ENCODE measurements at regions not wholly inside any gene's neighbourhood (a gene's known extent, or its start where the extent isn't known, plus 50 kb on each side); places are given as distances from the start of the nearest gene placed in this dataset.

GRCh38 chr13:59494151-59494550 is 669.6 kb downstream of the DIAPH3 start (continued):
- TF ChIP-seq ZNF114 (CRISPR knock-in tag; IDR thresholded peaks at IDR 0.05) (no peak), ETS1 (IDR thresholded peaks at IDR 0.05) (no peak), REST (IDR thresholded peaks at IDR 0.05; ENCODE audit: unreplicated experiment) (no peak), NANOG (IDR thresholded peaks at IDR 0.05; ENCODE audit: borderline replicate concordance) (no peak)

GRCh38 chr13:59494560-59494970 is 669.2 kb downstream of the DIAPH3 start:
- Mint-ChIP-seq H3K27ac (no peak overlapping the region), H3K27me3 (ENCODE audit: insufficient read depth, low read depth, poor library complexity) (no peaks in the 10 kb centered on the region), H3K36me3 (ENCODE audit: low read depth) (no peaks in the 10 kb centered on the region), H3K9me3 (no peaks in the 10 kb centered on the region), H3K4me3 (no peak overlapping the region), H3K4me1 (peaks cover 29% of the 10 kb centered on the region)
- Histone ChIP-seq H4K20me1 (replicated peaks; ENCODE audit: insufficient read depth) (no peaks in the 10 kb centered on the region), H3F3A (replicated peaks; ENCODE audit: low read depth) (no peaks in the 10 kb centered on the region), H3K4me3 (no peak overlapping the region), H3K79me2 (replicated peaks; ENCODE audit: insufficient read depth) (no peaks in the 10 kb centered on the region), H2AFZ (0 out of 2 replicates have a peak overlapping the region, but pooled peaks have one; percentile 23), H3K27ac (ENCODE audit: low read depth) (no peak overlapping the region), H3K27me3 (ENCODE audit: insufficient read depth) (no peaks in the 10 kb centered on the region), H3K4me2 (no peak overlapping the region), H3K36me3 (ENCODE audit: insufficient read depth) (no peaks in the 10 kb centered on the region), H3K4me1 (ENCODE audit: insufficient read depth) (peaks cover 7% of the 10 kb centered on the region; the same call in 1 of the 2 replicates), H3K9me2 (ENCODE audit: insufficient read depth) (no peaks in the 10 kb centered on the region)
- no peak for DNase-seq (ENCODE audit: low spot score)
- ATAC-seq = no peak
- TF ChIP-seq JUNB (IDR thresholded peaks at IDR 0.05; ENCODE audit: unreplicated experiment) (no peak), CTCF (conservative IDR thresholded peaks at IDR 0.05; ENCODE audit: low read depth in 2 of 2) (no peak), ETS1 (IDR thresholded peaks at IDR 0.05) (no peak), ZNF462 (CRISPR knock-in tag; IDR thresholded peaks at IDR 0.05) (no peak), EZH2phosphoT487 (IDR thresholded peaks at IDR 0.05; ENCODE audit: unreplicated experiment) (no peak)

Measured in GM23338 (cell line).